HepG2 (cell line): ENCODE measurements at regions not wholly inside any gene's neighbourhood (a gene's known extent, or its start where the extent isn't known, plus 50 kb on each side); places are given as distances from the start of the nearest gene placed in this dataset.

Source experiments
- EP300 ChIP-seq, 3 experiments: sonication (generic) in 1 of 3; formaldehyde crosslinking in 1 of 3; IDR thresholded peaks; 2 replicates each; pipeline versions ENCODE4 v1.5.1 to v1.6.1; 2011 to 2020; ENCODE audit warnings: low read depth in 2 of 3, low read length in 2 of 3, borderline replicate concordance in 1 of 3, improper control_type of control experiment in 1 of 3, mild to moderate bottlenecking in 1 of 3, missing genetic modification reagents in 1 of 3, moderate library complexity in 1 of 3
- PHF5A ChIP-seq: IDR thresholded peaks from one replicate; pipeline ENCODE4 v1.6.1; 2018; ENCODE audit warnings: low read depth, missing genetic modification reagents; ENCODE audit not compliant: unreplicated experiment
- SALL2 ChIP-seq: sonication (generic); formaldehyde crosslinking; IDR thresholded peaks from 2 replicates; pipeline ENCODE4 v1.8.1; 2023; ENCODE audit warnings: mild to moderate bottlenecking, missing genetic modification reagents, inconsistent platforms
- TAF1 ChIP-seq: sonication (generic); formaldehyde crosslinking; IDR thresholded peaks from 2 replicates; pipeline ENCODE4 v1.4.0; 2020; ENCODE audit warnings: missing genetic modification reagents
- ZNF224 ChIP-seq: sonication (generic); formaldehyde crosslinking; IDR thresholded peaks from 2 replicates; pipeline ENCODE4 v1.5.0; 2020; ENCODE audit warnings: mild to moderate bottlenecking, missing genetic modification reagents
- ZNF615 ChIP-seq: sonication (generic); formaldehyde crosslinking; IDR thresholded peaks from 2 replicates; pipeline ENCODE4 v1.5.0; 2020; ENCODE audit warnings: mild to moderate bottlenecking, missing genetic modification reagents, borderline replicate concordance
- ZZZ3 ChIP-seq: sonication (generic); formaldehyde crosslinking; IDR thresholded peaks from 2 replicates; pipeline ENCODE4 v1.4.0; 2020; ENCODE audit warnings: missing genetic modification reagents, mild to moderate bottlenecking, borderline replicate concordance

GRCh38 chr1:213541641-213542040 lies 446.1 kb upstream of the PROX1 start:
- TF ChIP-seq EP300 (IDR thresholded peaks at IDR 0.05; ENCODE audit: low read depth in 2 of 2, low read length in 2 of 2), result no peak
- TF ChIP-seq EP300 (CRISPR knock-in tag; IDR thresholded peaks at IDR 0.05; ENCODE audit: borderline replicate concordance), result no peak
- TF ChIP-seq SALL2 (CRISPR knock-in tag), result no peak
- TF ChIP-seq TAF1 (CRISPR knock-in tag), result no peak
- no peak for TF ChIP-seq ZZZ3 (CRISPR knock-in tag)
- TF ChIP-seq ZNF224 (CRISPR knock-in tag), result no peak
- TF ChIP-seq ZNF615 (CRISPR knock-in tag), result no peak
- TF ChIP-seq PHF5A (CRISPR knock-in tag), result no peak
